ENCODE measurements at regions not wholly inside any gene's neighbourhood (a gene's known extent, or its start where the extent isn't known, plus 50 kb on each side); places are given as distances from the start of the nearest gene placed in this dataset.

- no peak for DNase-seq (ENCODE audit: low spot score in 2 of 2)
- no peaks in the 10 kb centered on the region for H3K4me1 ChIP-seq
- peaks cover 0 to 7% of the 10 kb centered on the region in 2 donors for H3K9me3 ChIP-seq
- no peak overlapping the region for H3K27ac ChIP-seq
- H3K27me3 ChIP-seq: no peaks in the 10 kb centered on the region
- TF ChIP-seq CTCF (IDR thresholded peaks at IDR 0.05): no peak
- no peaks in the 10 kb centered on the region for H3K36me3 ChIP-seq
- H3K4me3 ChIP-seq: no peak overlapping the region
- intact Hi-C loops (cut with DNase I): no loop called here
Measured at GRCh38 chr12:24102676-24103075, 153.2 kb upstream of the SOX5 start.

- Histone ChIP-seq H3K4me1 (no peaks in the 10 kb centered on the region), H3K27me3 (no peaks in the 10 kb centered on the region), H3K27ac (no peak overlapping the region), H3K4me3 (no peak overlapping the region), H3K36me3 (no peaks in the 10 kb centered on the region), H3K9me3 (peaks cover 0 to 7% of the 10 kb centered on the region in 2 donors)
- DNase-seq (ENCODE audit: low spot score in 2 of 2): no peak
- TF ChIP-seq CTCF (IDR thresholded peaks at IDR 0.05): no peak
- intact Hi-C loops (cut with DNase I): no loop called here
Measured at GRCh38 chr12:24099576-24099975, 150.1 kb upstream of the SOX5 start.

GRCh38 chr12:24095245-24095644 is 145.8 kb upstream of the SOX5 start:
- no peaks in the 10 kb centered on the region for H3K4me1 ChIP-seq
- no peak for TF ChIP-seq CTCF (IDR thresholded peaks at IDR 0.05)
- H3K27me3 ChIP-seq: no peaks in the 10 kb centered on the region
- no peak overlapping the region for H3K4me3 ChIP-seq
- intact Hi-C loops (cut with DNase I): no loop called here
- H3K36me3 ChIP-seq: no peaks in the 10 kb centered on the region
- H3K9me3 ChIP-seq: no peaks in the 10 kb centered on the region
- no peak overlapping the region for H3K27ac ChIP-seq
- DNase-seq (ENCODE audit: low spot score in 2 of 2): no peak

GRCh38 chr12:24089510-24089890 is 140.0 kb upstream of the SOX5 start:
- Histone ChIP-seq H3K4me3 (no peak overlapping the region), H3K4me1 (no peaks in the 10 kb centered on the region), H3K27me3 (no peaks in the 10 kb centered on the region), H3K27ac (no peak overlapping the region), H3K36me3 (no peaks in the 10 kb centered on the region), H3K9me3 (no peaks in the 10 kb centered on the region)
- intact Hi-C loops (cut with DNase I): no loop called here
- DNase-seq (ENCODE audit: low spot score in 2 of 2): no peak
- no peak for TF ChIP-seq CTCF (IDR thresholded peaks at IDR 0.05)

GRCh38 chr12:24088751-24089509 is 139.5 kb upstream of the SOX5 start:
- H3K4me3 ChIP-seq: no peak overlapping the region
- H3K9me3 ChIP-seq: no peaks in the 10 kb centered on the region
- H3K36me3 ChIP-seq: no peaks in the 10 kb centered on the region
- TF ChIP-seq CTCF (IDR thresholded peaks at IDR 0.05): no peak
- H3K4me1 ChIP-seq: no peaks in the 10 kb centered on the region
- no peak for DNase-seq (ENCODE audit: low spot score in 2 of 2)
- H3K27me3 ChIP-seq: no peaks in the 10 kb centered on the region
- intact Hi-C loops (cut with DNase I): no loop called here
- H3K27ac ChIP-seq: no peak overlapping the region

GRCh38 chr12:24087294-24087693 is 137.8 kb upstream of the SOX5 start:
- no peak overlapping the region for H3K27ac ChIP-seq
- no peak overlapping the region for H3K4me3 ChIP-seq
- TF ChIP-seq CTCF (IDR thresholded peaks at IDR 0.05): no peak
- no peaks in the 10 kb centered on the region for H3K4me1 ChIP-seq
- DNase-seq (ENCODE audit: low spot score in 2 of 2): no peak
- intact Hi-C loops (cut with DNase I): no loop called here
- no peaks in the 10 kb centered on the region for H3K36me3 ChIP-seq
- H3K27me3 ChIP-seq: no peaks in the 10 kb centered on the region
- no peaks in the 10 kb centered on the region for H3K9me3 ChIP-seq

All from ascending aorta (tissue), 2 donors.